Pancreas (tissue), 10 donors: ENCODE measurements at regions not wholly inside any gene's neighbourhood (a gene's known extent, or its start where the extent isn't known, plus 50 kb on each side); places are given as distances from the start of the nearest gene placed in this dataset.
A peak's percentile ranks its signal among the peaks of the same experiment; 100 is the strongest.

ENCODE experiments used
- ATAC-seq, 4 donors: fragments of 200-7000 bp; cut with Tn5 transposase; one replicate each; pipeline versions ENCODE4 v1.8.0 to v1.9.1; 2020; ENCODE audit warnings: mild to moderate bottlenecking in 4 of 4, moderate library complexity in 4 of 4
- DNase-seq, 6 donors: peaks; one replicate each; pipeline ENCODE4 v3.0.0-alpha.2; 2020
- FAIRE-seq: peaks from 2 replicates; lab custom pipeline; 2012; peaks lifted over from hg19 to GRCh38; lab: Jason Lieb, UNC
- H3K27ac ChIP-seq, 4 donors: fragments of 200-600 bp; sonication (generic); 1 replicate in 3 of 4; 2 replicates in 1 of 4; pipeline versions ENCODE4 v1.5.0 to v1.8.0; 2020
- H3K27me3 ChIP-seq, 4 donors: fragments of 200-600 bp; one replicate each; pipeline ENCODE4 v1.8.0; 2021
- H3K36me3 ChIP-seq, 3 donors: fragments of 200-600 bp; sonication (generic) in 1 of 3; one replicate each; pipeline versions ENCODE4 v1.5.0 to v1.8.0; 2020 to 2021
- H3K4me1 ChIP-seq, 3 donors: fragments of 200-600 bp; one replicate each; pipeline ENCODE4 v1.8.0; 2021
- H3K4me3 ChIP-seq, 4 donors: fragments of 200-600 bp; sonication (generic) in 2 of 4; one replicate each; pipeline versions ENCODE4 v1.5.0 to v1.8.0; 2020 to 2021
- H3K9me3 ChIP-seq, 4 donors: fragments of 200-600 bp; one replicate each; pipeline ENCODE4 v1.8.0; 2021
- CTCF ChIP-seq, 4 donors: fragments of 200-600 bp; sonication (generic) in 3 of 4; IDR thresholded peaks; one replicate each; pipeline versions ENCODE4 v1.5.0 to v1.8.0; 2021; ENCODE audit warnings: antibody characterized with exemption in 4 of 4
- WGBS, 2 donors: extraction: QIAGEN DNeasy Blood & Tissue Kit; methylation state at CpG; one replicate each; pipeline ENCODE4 v1.1.7; 2013; 5-methylcytosine and 5-hydroxymethylcytosine counted together
- intact Hi-C, 3 donors: fragments of 100-400 bp; cut with DNase I; formaldehyde crosslinking; loops; one replicate each; pipeline versions ENCODE4 v1.11.1 to v1.14.2; 2022
- donor health status: healthy with polysubstance abuse.
- donor health status: DM: no; HTN: no; CAD: no; lungs with moderate emphysema.
- donor health status: DM: no; HTN: no; CAD: no.
- donor health status: control.
- donor health status: control.
- donor health status: Bipolar disorder and iron deficiency.
- donor health status: DM: yes; HTN: yes; CAD: no.
- donor health status: DM: no; HTN: no; CAD: no.
- donor health status: DM: no; HTN: no; CAD: no.
- donor health status: DM: yes; HTN: yes; CAD: no.

- no peak overlapping the region for H3K4me3 ChIP-seq
- intact Hi-C loops: loop anchor here in 1 of 3 donors (10.0 kb wide), 2 partner anchors 57 to 63 kb away; no protein-coding TSS in a partner anchor
These were observed 62.0 kb upstream of the NSMCE3 start for GRCh38 chr15:29331669-29332068.

GRCh38 chr15:29331071-29331470 is 61.4 kb upstream of the NSMCE3 start:
- intact Hi-C loops: loop anchor here in 1 of 3 donors (10.0 kb wide), 2 partner anchors 56 to 64 kb away; no protein-coding TSS in a partner anchor
- FAIRE-seq (no peak), DNase-seq (no peak)

More at GRCh38 chr15:29331669-29332068, 62.0 kb upstream of the NSMCE3 start:
- no peak for DNase-seq
- H3K27ac ChIP-seq: no peak overlapping the region
- no peaks in the 10 kb centered on the region for H3K36me3 ChIP-seq
- no peak for ATAC-seq
- H3K27me3 ChIP-seq: no peaks in the 10 kb centered on the region
- no peaks in the 10 kb centered on the region for H3K4me1 ChIP-seq
- no peaks in the 10 kb centered on the region for H3K9me3 ChIP-seq
- FAIRE-seq: no peak
- 73 to 83% methylated on average over 6 of the region's 6 CpGs for WGBS, 2 donors
- no peak for TF ChIP-seq CTCF (IDR thresholded peaks at IDR 0.05)

GRCh38 chr15:29324746-29325145 is 55.1 kb upstream of the NSMCE3 start:
- H3K36me3 ChIP-seq: no peaks in the 10 kb centered on the region
- H3K4me1 ChIP-seq: peaks cover 0 to 3% (median 0%) of the 10 kb centered on the region in 3 donors
- no peak overlapping the region for H3K4me3 ChIP-seq
- TF ChIP-seq CTCF (IDR thresholded peaks at IDR 0.05): no peak
- DNase-seq (no peak), FAIRE-seq (no peak), ATAC-seq (no peak)
- 0 to 66% methylated on average over 1 of the region's 1 CpG for WGBS, 2 donors
- no peaks in the 10 kb centered on the region for H3K9me3 ChIP-seq
- H3K27me3 ChIP-seq: no peaks in the 10 kb centered on the region
- no peak overlapping the region for H3K27ac ChIP-seq
- intact Hi-C loops: no loop called here

More at GRCh38 chr15:29331071-29331470, 61.4 kb upstream of the NSMCE3 start:
- TF ChIP-seq CTCF (IDR thresholded peaks at IDR 0.05): no peak
- H3K4me3 ChIP-seq: no peak overlapping the region
- H3K9me3 ChIP-seq: no peaks in the 10 kb centered on the region
- no peak for ATAC-seq
- H3K27ac ChIP-seq: no peak overlapping the region
- no peaks in the 10 kb centered on the region for H3K27me3 ChIP-seq
- 84 to 90% methylated on average over 10 of the region's 10 CpGs for WGBS, 2 donors
- no peaks in the 10 kb centered on the region for H3K4me1 ChIP-seq
- H3K36me3 ChIP-seq: no peaks in the 10 kb centered on the region

- no peak for FAIRE-seq
- intact Hi-C loops: no loop called here
- Histone ChIP-seq H3K4me3 (no peak overlapping the region), H3K9me3 (no peaks in the 10 kb centered on the region), H3K27me3 (no peaks in the 10 kb centered on the region), H3K36me3 (no peaks in the 10 kb centered on the region), H3K27ac (no peak overlapping the region), H3K4me1 (peaks cover 0 to 3% (median 0%) of the 10 kb centered on the region in 3 donors)
- ATAC-seq: no peak
- 86 to 93% methylated on average over 1 of the region's 1 CpG for WGBS, 2 donors
- TF ChIP-seq CTCF (IDR thresholded peaks at IDR 0.05): no peak
- no peak for DNase-seq
These were observed 53.9 kb upstream of the NSMCE3 start for GRCh38 chr15:29323557-29323956.

GRCh38 chr15:29322415-29322814 is 52.8 kb upstream of the NSMCE3 start:
- no peak overlapping the region for H3K27ac ChIP-seq
- peaks cover 0 to 3% (median 0%) of the 10 kb centered on the region in 3 donors for H3K4me1 ChIP-seq
- WGBS, 2 donors: 7 to 10% methylated on average over 6 of the region's 6 CpGs
- intact Hi-C loops: no loop called here
- no peaks in the 10 kb centered on the region for H3K9me3 ChIP-seq
- DNase-seq: no peak
- no peak for FAIRE-seq
- no peaks in the 10 kb centered on the region for H3K36me3 ChIP-seq
- no peak for TF ChIP-seq CTCF (IDR thresholded peaks at IDR 0.05)
- no peak overlapping the region for H3K4me3 ChIP-seq
- H3K27me3 ChIP-seq: no peaks in the 10 kb centered on the region
- peak in 3 of 4 donors; percentile 40 to 59 (median 47) for ATAC-seq
